ENCODE measurements at regions not wholly inside any gene's neighbourhood (a gene's known extent, or its start where the extent isn't known, plus 50 kb on each side); places are given as distances from the start of the nearest gene placed in this dataset.

- no peak for DNase-seq (ENCODE audit: low read depth in 2 of 2)
Observed at GRCh38 chr6:167755461-167755860, 71.2 kb upstream of the AFDN start.

GRCh38 chr6:167756597-167756996 lies 70.1 kb upstream of the AFDN start:
- DNase-seq (ENCODE audit: low read depth in 2 of 2): no peak

DNA sequence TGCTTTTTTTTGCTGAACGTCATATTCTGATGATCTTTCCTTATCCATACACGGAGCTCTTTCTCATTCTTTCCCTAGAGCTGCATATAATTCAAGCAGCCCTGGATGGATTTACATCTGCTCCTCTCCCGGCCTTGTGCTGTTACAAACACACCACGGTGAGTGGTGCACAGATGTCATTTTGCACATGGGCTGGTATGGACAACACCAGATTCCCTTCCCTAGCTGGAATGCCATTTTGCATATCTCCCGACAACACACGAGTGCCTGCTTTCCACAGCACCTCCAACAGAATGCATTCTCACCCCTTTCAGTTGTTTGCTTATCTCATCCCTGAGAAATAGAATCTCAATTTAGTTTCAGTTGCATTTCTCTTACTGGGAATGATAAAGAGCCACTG lies 69.5 kb upstream of the AFDN start:
- DNase-seq (ENCODE audit: low read depth in 2 of 2): no peak

DNA sequence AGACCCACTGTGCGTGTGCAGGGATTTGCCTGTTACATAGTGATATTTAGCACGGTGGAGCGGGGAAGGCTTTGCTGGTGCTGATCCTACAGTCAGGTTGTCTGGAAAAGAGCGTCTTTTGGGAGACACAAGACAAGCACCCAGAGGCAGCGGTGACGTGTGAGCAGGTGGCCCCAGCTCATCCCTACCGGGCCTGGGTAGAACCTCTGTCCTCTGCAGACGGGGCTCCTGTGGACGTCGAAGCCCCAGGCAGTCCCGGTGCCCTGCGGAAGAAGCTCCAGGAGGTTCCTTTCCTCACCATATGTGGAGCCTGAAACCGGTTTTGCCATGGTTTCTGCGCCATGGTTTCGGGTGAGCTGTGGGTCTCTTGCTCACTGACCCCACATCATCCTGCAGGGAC lies 68.9 kb upstream of the AFDN start:
- no peak for DNase-seq (ENCODE audit: low read depth in 2 of 2)

GRCh38 chr6:167758309-167759023 lies 68.2 kb upstream of the AFDN start:
- no peak for DNase-seq (ENCODE audit: low read depth in 2 of 2)

- no peak for DNase-seq (ENCODE audit: low read depth in 2 of 2)
Observed at GRCh38 chr6:167759206-167759605, 67.5 kb upstream of the AFDN start.

- no peak for DNase-seq (ENCODE audit: low read depth in 2 of 2)
Observed at GRCh38 chr6:167759912-167760311, 66.8 kb upstream of the AFDN start.

GRCh38 chr6:167760979-167761793 lies 65.5 kb upstream of the AFDN start:
- DNase-seq (ENCODE audit: low read depth in 2 of 2): no peak

DNA sequence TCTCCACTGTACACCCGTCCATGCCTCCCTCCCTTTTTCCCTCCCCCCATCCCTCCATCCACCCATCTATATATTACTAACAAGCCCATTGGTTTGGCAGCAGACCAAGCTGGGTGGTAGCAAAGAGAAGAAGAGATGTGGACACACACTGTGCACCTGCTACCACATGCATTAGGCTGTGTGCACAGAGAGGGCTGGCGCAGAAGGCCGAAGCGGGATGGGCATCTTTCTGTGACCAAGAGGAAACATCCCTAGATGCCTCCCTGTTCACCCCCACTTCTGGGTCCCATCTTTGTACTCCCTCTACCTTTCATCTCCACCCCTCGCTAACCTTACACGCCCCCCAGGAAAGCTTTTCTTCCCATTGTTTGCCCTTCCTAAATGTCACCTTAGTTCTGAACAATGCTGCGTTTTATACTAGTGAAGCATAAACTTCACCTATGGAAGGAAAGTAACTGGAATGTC lies 64.9 kb upstream of the AFDN start:
- DNase-seq (ENCODE audit: low read depth in 2 of 2): no peak

DNA sequence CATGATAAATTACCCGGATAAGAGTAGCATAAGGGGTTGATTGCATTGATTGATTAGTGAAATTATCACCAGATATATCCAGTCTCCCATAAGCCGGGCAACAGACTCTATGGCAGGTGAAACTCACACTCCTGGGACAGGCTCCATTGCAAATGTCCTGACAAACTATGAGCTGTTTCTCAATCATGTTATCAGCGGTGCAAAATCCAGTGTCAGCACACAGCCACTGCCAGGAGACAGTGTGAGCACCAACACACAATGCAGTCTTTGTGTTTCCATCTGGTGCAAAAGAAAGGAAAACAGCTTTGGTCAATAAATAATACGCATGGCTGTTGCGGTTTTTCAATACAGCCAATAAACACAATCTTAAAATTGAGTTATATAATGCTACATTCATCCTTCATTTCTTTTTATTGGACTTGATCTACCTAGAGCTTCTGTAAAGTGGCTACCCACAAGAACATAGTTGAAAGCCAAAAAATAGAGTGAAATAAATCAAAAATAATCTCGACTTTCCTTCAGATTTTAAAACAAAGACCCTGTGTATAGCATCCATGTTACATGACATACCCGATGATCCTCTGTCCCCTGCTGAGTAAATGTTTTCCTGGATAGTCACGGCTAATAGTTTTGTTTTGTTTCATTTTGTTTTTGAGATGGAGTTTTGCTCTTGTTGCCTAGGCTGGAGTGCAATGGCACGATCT lies 64.3 kb upstream of the AFDN start:
- DNase-seq (ENCODE audit: low read depth in 2 of 2): no peak

DNA sequence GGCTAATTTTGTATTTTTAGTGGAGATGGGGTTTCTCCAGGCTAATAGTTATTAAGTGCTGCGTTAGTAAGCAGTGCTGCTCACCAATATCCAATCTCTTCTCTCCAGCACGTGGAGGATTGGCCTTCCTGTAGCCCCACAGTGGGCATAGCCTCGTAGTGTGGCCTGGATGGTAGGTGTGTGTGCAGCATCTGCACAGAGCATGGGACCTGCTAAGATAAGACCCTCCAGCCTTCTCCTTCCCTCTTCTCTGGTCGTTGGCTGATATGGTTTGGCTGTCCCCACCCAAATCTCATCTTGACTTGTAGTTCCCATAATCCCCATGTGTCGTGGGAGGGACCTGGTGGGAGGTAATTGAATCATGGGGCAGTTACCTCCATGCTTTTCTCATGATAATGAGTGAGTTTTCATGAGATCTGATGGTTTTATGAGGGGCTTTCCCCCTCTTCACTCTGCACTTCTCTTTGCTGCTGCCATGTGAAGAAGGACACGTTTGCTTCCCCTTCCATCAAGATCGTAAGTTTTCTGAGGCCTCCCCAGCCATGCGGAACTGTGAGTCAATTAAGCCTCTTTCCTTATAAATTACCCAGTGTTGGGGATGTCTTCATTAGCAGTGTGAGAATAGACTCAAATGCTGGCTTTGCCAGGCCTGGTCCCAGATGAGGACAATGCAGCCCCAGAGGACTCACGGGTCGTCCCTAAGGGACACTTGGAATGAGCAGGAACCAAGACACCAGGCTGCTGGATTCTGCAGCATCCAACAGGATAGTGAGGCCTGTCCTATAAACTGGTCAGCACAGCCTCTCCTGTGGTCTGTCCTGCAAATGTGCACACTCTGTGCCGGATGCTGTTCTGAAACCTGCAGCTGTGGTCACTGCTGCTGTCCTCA lies 63.4 kb upstream of the AFDN start:
- no peak for DNase-seq (ENCODE audit: low read depth in 2 of 2)

DNA sequence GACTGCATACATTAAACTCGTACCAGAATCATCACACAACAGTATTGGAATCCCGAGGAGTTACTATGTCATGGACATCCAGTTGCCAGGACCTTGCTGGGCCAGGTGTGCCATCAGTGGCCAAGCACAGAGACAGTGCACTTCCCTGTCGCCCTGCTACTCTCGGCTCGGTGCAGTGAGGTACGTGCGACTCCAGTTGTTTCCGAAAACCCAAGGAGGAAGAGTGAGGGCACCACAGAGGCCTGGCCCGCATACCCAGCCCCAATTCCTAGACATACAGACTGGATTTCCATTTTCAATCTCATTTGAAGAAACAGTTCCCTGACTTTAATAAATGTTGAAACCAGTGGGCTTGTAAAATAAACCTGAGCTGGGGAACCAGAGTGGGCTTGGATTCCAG lies 62.5 kb upstream of the AFDN start:
- no peak for DNase-seq (ENCODE audit: low read depth in 2 of 2)

DNA sequence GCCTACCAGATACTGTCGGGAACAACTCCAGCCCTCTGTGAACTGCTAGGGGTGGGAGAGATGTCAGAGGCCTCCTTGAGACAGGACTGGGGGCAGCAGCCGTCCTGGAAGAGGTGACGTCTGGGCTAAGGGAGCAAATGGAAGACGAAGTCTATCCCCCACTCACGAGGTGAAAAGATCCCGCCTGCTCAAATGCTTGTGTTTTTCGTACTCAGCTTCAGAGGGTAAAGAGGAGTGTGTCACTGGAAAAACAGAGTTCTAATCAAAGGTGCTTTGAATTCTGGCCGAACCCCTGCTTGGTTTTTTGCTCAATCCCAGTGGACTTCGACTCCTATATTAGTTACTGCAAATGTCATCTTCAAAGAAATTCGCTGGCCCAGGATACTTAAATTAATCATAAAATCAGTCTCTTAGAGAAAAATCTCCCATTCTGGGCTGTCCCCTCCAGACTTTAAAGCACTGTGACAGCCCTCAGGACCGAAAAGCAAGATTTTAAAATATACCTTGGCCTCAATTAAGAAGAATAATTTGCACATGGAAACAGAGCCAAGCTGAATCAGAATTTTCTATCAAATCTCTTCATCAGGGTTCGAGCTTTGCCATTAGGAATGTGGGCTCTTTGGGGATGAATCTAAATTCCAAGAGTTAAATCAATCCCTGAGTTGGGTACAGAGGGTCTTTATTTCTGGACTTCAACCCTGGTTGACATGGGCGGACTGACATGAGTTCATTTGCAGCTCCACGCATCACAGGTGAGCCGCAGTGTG lies 61.8 kb upstream of the AFDN start:
- no peak for DNase-seq (ENCODE audit: low read depth in 2 of 2)

DNA sequence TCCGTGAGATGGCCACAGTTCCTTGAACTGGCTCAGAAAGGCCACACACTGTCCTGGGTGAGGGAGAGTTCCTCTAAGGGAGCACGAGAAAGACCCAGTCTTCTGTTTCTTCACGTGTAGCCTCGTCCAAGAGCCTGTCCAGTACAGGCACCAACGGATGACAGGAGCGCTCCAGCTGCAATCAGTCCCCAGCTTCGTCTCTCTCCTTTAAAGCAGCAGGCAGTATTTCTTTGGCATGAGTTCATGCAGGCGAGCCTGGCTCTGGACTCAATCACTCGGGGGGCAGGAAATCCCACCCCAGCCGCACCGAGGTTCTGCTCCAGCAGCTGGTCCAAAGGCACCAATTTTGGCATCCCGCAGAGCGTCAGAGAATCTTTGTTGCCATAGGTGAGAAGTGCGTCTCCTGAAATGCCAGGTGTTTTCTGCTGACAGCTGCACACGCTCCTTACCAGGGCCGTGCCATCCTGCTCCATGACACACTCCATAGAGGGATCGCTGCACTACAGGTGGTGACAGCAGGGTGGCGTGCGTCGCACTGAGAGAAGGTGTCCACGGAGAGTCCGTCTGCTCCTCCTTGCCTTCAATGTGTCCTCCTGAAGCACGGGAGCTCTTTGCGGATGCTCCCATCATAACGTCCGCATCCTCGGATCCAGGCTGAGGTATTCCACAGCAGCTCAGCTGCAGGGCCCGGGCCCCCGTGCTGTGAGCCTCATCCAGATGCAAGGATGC lies 59.6 kb upstream of the AFDN start:
- DNase-seq (ENCODE audit: low read depth in 2 of 2): no peak

DNA sequence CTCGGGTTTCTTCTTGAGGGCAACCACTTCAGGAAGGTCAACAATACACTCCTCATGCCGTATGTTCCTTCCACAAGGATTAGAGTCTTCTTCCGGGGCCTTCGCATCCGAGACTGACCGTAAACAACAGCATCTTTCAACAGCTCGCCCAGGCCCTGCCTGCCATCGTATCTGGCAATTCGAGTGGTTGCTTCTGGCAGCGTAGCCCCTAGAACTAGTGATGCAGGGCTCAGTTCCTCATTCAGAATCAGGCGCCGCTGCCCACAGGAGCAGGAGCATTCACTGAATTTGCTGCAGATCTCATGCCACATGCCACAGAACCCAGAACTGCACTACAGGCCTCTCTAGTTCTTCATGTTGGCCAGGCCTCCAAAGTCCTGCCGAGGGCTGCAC lies 59.0 kb upstream of the AFDN start:
- no peak for DNase-seq (ENCODE audit: low read depth in 2 of 2)

GRCh38 chr6:167768471-167769215 lies 58.1 kb upstream of the AFDN start:
- no peak for DNase-seq (ENCODE audit: low read depth in 2 of 2)

DNA sequence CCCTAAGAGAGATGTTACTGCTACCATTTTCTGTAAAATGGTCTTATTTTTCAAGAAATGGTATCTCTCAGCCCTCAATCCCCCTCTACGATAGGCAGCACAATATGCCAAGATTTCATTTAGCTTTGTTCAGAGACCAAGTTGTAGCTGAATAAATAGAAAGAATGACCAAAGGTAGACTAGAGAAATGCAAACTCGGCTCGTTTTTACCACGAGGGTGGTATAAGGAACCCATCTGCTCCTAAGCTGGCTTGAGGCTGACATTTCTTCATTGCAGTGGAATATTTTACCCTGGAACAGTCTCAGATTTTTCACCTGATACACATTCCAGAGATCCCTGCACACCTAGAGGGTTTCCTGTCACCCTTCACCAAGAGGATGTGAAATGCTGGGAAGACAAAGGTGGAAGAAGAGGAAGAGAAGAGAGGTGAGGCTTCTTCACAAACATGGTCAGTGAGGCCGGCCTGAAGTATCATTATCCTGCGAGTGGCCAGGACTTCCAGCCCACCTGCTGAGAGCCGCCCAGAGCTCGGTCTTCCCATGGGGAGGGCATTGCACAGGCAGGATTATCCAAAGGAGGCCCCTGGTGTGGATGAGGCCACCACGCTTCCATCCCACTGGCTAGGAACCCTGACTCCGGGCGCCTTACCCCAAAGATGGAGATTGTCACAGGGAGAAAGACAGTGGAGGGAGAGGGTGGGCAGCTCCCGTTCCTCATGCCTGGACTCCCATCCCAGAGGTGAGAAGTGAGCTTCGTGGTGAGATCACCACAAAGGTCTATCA lies 57.1 kb upstream of the AFDN start:
- no peak for DNase-seq (ENCODE audit: low read depth in 2 of 2)

- DNase-seq (ENCODE audit: low read depth in 2 of 2): no peak
Observed at GRCh38 chr6:167770291-167770955, 56.3 kb upstream of the AFDN start.
